ENCODE measurements at regions not wholly inside any gene's neighbourhood (a gene's known extent, or its start where the extent isn't known, plus 50 kb on each side); places are given as distances from the start of the nearest gene placed in this dataset.

GRCh38 chr7:41478187-41478586 lies 224.7 kb downstream of the INHBA start:
- CTCF ChIA-PET (ENCODE audit: unreplicated experiment): no interaction called here
- intact Hi-C loops (cut with micrococcal nuclease; ENCODE audit: unreplicated experiment): no loop called here
- Histone ChIP-seq H3K4me2 (ENCODE audit: low read length) (no peak overlapping the region), H3K9me3 (ENCODE audit: low read length) (no peaks in the 10 kb centered on the region), H3K79me2 (ENCODE audit: insufficient read depth, low read depth, low read length) (no peaks in the 10 kb centered on the region), H3K36me3 (ENCODE audit: insufficient read depth, low read length) (no peaks in the 10 kb centered on the region), H3K4me1 (ENCODE audit: insufficient read depth, low read length, poor library complexity, severe bottlenecking) (no peaks in the 10 kb centered on the region), H4K20me1 (ENCODE audit: insufficient read depth, low read length) (no peaks in the 10 kb centered on the region), H3K4me3 (ENCODE audit: low read depth, low read length, poor library complexity, severe bottlenecking) (no peak overlapping the region), H3K27ac (ENCODE audit: low read depth, low read length, poor library complexity, severe bottlenecking) (no peak overlapping the region), H2AFZ (ENCODE audit: low read length) (no peak overlapping the region), H3K9me2 (ENCODE audit: insufficient read depth, low read length) (no peaks in the 10 kb centered on the region)
- BruUV-seq (replicated peaks): no TSS peak
- POLR2A ChIA-PET: no interaction called here
- no peak for DNase-seq (ENCODE audit: low spot score)
- TF ChIP-seq CTCF (conservative IDR thresholded peaks at IDR 0.05; ENCODE audit: low read length) (no peak), EZH2phosphoT487 (IDR thresholded peaks at IDR 0.05; ENCODE audit: borderline replicate concordance, low read depth, low read length) (no peak)

- Histone ChIP-seq H3K4me2 (ENCODE audit: low read length) (no peak overlapping the region), H2AFZ (ENCODE audit: low read length) (no peak overlapping the region), H3K36me3 (ENCODE audit: insufficient read depth, low read length) (no peaks in the 10 kb centered on the region), H4K20me1 (ENCODE audit: insufficient read depth, low read length) (no peaks in the 10 kb centered on the region), H3K4me1 (ENCODE audit: insufficient read depth, low read length, poor library complexity, severe bottlenecking) (no peaks in the 10 kb centered on the region), H3K79me2 (ENCODE audit: insufficient read depth, low read depth, low read length) (no peaks in the 10 kb centered on the region), H3K9me3 (ENCODE audit: low read length) (no peaks in the 10 kb centered on the region), H3K9me2 (ENCODE audit: insufficient read depth, low read length) (no peaks in the 10 kb centered on the region), H3K4me3 (ENCODE audit: low read depth, low read length, poor library complexity, severe bottlenecking) (no peak overlapping the region), H3K27ac (ENCODE audit: low read depth, low read length, poor library complexity, severe bottlenecking) (no peak overlapping the region)
- no TSS peak for BruUV-seq (replicated peaks)
- DNase-seq (ENCODE audit: low spot score): no peak
- ChIA-PET CTCF (ENCODE audit: unreplicated experiment) (no interaction called here), POLR2A (interaction anchor here (0.7 to 1.6 kb wide), 2 partner anchors 15 to 518 kb away, joined by 3 read pairs; no protein-coding TSS in a partner anchor)
- no peak for TF ChIP-seq CTCF (conservative IDR thresholded peaks at IDR 0.05; ENCODE audit: low read length)
- TF ChIP-seq EZH2phosphoT487 (IDR thresholded peaks at IDR 0.05; ENCODE audit: borderline replicate concordance, low read depth, low read length): no peak
- intact Hi-C loops (cut with micrococcal nuclease; ENCODE audit: unreplicated experiment): no loop called here
Observed at GRCh38 chr7:41476460-41476803, 226.5 kb downstream of the INHBA start.

GRCh38 chr7:41475801-41476459 lies 227.0 kb downstream of the INHBA start:
- TF ChIP-seq EZH2phosphoT487 (IDR thresholded peaks at IDR 0.05; ENCODE audit: borderline replicate concordance, low read depth, low read length) (no peak), CTCF (conservative IDR thresholded peaks at IDR 0.05; ENCODE audit: low read length) (no peak)
- no TSS peak for BruUV-seq (replicated peaks)
- Histone ChIP-seq H3K79me2 (ENCODE audit: insufficient read depth, low read depth, low read length) (no peaks in the 10 kb centered on the region), H2AFZ (ENCODE audit: low read length) (no peak overlapping the region), H3K4me1 (ENCODE audit: insufficient read depth, low read length, poor library complexity, severe bottlenecking) (no peaks in the 10 kb centered on the region), H3K36me3 (ENCODE audit: insufficient read depth, low read length) (no peaks in the 10 kb centered on the region), H3K9me2 (ENCODE audit: insufficient read depth, low read length) (no peaks in the 10 kb centered on the region), H3K9me3 (ENCODE audit: low read length) (no peaks in the 10 kb centered on the region), H3K4me2 (ENCODE audit: low read length) (no peak overlapping the region), H3K27ac (ENCODE audit: low read depth, low read length, poor library complexity, severe bottlenecking) (no peak overlapping the region), H4K20me1 (ENCODE audit: insufficient read depth, low read length) (no peaks in the 10 kb centered on the region), H3K4me3 (ENCODE audit: low read depth, low read length, poor library complexity, severe bottlenecking) (no peak overlapping the region)
- CTCF ChIA-PET (ENCODE audit: unreplicated experiment): no interaction called here
- POLR2A ChIA-PET: interaction anchor here (0.5 to 2.0 kb wide), 4 partner anchors 9 to 698 kb away, joined by 3 to 4 read pairs (median 3); no protein-coding TSS in a partner anchor
- intact Hi-C loops (cut with micrococcal nuclease; ENCODE audit: unreplicated experiment): no loop called here
- DNase-seq (ENCODE audit: low spot score): no peak
